ENCODE measurements at regions not wholly inside any gene's neighbourhood (a gene's known extent, or its start where the extent isn't known, plus 50 kb on each side); places are given as distances from the start of the nearest gene placed in this dataset.

- TF ChIP-seq CTCF (IDR thresholded peaks at IDR 0.05) = no peak
- no peak for TF ChIP-seq POLR2A (IDR thresholded peaks at IDR 0.05)
These were observed 112.4 kb upstream of the ADO start for GRCh38 chr10:62692085-62692484.

Data from body of pancreas (tissue), 4 donors.